SJCRH30 (cell line): ENCODE measurements at regions not wholly inside any gene's neighbourhood (a gene's known extent, or its start where the extent isn't known, plus 50 kb on each side); places are given as distances from the start of the nearest gene placed in this dataset.

Experiments used
- DNase-seq, 2 experiments: peaks; one replicate each; pipeline ENCODE4 v3.0.0-alpha.2; 2015 to 2020
- H3K27ac ChIP-seq: fragments of 250-450 bp; sonication (Bioruptor Pico); 2 replicates; pipeline ENCODE4 v1.5.1; 2020; ENCODE audit warnings: mild to moderate bottlenecking, moderate library complexity
- H3K27me3 ChIP-seq: fragments of 250-450 bp; sonication (Bioruptor Pico); 2 replicates; pipeline ENCODE4 v1.5.1; 2020; ENCODE audit warnings: mild to moderate bottlenecking, moderate library complexity
- H3K36me3 ChIP-seq: fragments of 250-450 bp; sonication (Bioruptor Pico); 2 replicates; pipeline ENCODE4 v1.5.1; 2020; ENCODE audit warnings: mild to moderate bottlenecking, moderate library complexity
- H3K4me1 ChIP-seq: fragments of 250-450 bp; sonication (Bioruptor Pico); 2 replicates; pipeline ENCODE4 v1.5.1; 2020; ENCODE audit warnings: mild to moderate bottlenecking, moderate library complexity
- H3K4me3 ChIP-seq: fragments of 250-450 bp; sonication (Bioruptor Pico); 2 replicates; pipeline ENCODE4 v1.5.1; 2020; ENCODE audit warnings: mild to moderate bottlenecking, moderate library complexity
- H3K9me3 ChIP-seq: fragments of 250-450 bp; sonication (Bioruptor Pico); replicated peaks from 2 replicates; pipeline ENCODE4 v1.5.1; 2020; ENCODE audit warnings: mild to moderate bottlenecking, moderate library complexity

GRCh38 chr2:64847930-64848329 lies 141.3 kb upstream of the SLC1A4 start:
- no peak overlapping the region for H3K27ac ChIP-seq
- no peak overlapping the region for H3K4me3 ChIP-seq
- no peaks in the 10 kb centered on the region for H3K9me3 ChIP-seq
- no peaks in the 10 kb centered on the region; the same call in 1 of the 2 replicates for H3K27me3 ChIP-seq
- DNase-seq: no peak
- H3K4me1 ChIP-seq: no peaks in the 10 kb centered on the region
- no peaks in the 10 kb centered on the region for H3K36me3 ChIP-seq

GRCh38 chr2:64848363-64848762 lies 140.8 kb upstream of the SLC1A4 start:
- Histone ChIP-seq H3K36me3 (no peaks in the 10 kb centered on the region), H3K4me1 (no peaks in the 10 kb centered on the region), H3K4me3 (no peak overlapping the region), H3K9me3 (no peaks in the 10 kb centered on the region), H3K27me3 (no peaks in the 10 kb centered on the region; the same call in 1 of the 2 replicates), H3K27ac (no peak overlapping the region)
- no peak for DNase-seq

- Histone ChIP-seq H3K27ac (no peak overlapping the region), H3K36me3 (no peaks in the 10 kb centered on the region), H3K27me3 (no peaks in the 10 kb centered on the region; the same call in 1 of the 2 replicates), H3K4me1 (no peaks in the 10 kb centered on the region), H3K9me3 (no peaks in the 10 kb centered on the region), H3K4me3 (no peak overlapping the region)
- no peak for DNase-seq
These were observed 140.3 kb upstream of the SLC1A4 start for GRCh38 chr2:64848945-64849344.

GRCh38 chr2:64850642-64851041 lies 138.6 kb upstream of the SLC1A4 start:
- DNase-seq: no peak
- H3K9me3 ChIP-seq: no peaks in the 10 kb centered on the region
- H3K36me3 ChIP-seq: no peaks in the 10 kb centered on the region
- H3K4me3 ChIP-seq: no peak overlapping the region
- no peaks in the 10 kb centered on the region for H3K27me3 ChIP-seq
- H3K4me1 ChIP-seq: no peaks in the 10 kb centered on the region
- no peak overlapping the region for H3K27ac ChIP-seq

GRCh38 chr2:64852771-64853241 lies 136.4 kb upstream of the SLC1A4 start:
- Histone ChIP-seq H3K9me3 (no peaks in the 10 kb centered on the region), H3K4me1 (peaks cover 11% of the 10 kb centered on the region), H3K36me3 (no peaks in the 10 kb centered on the region), H3K4me3 (no peak overlapping the region), H3K27ac (no peak overlapping the region), H3K27me3 (no peaks in the 10 kb centered on the region)
- DNase-seq: no peak

GRCh38 chr2:64853306-64853705 lies 135.9 kb upstream of the SLC1A4 start:
- Histone ChIP-seq H3K27ac (no peak overlapping the region), H3K27me3 (no peaks in the 10 kb centered on the region), H3K36me3 (no peaks in the 10 kb centered on the region), H3K4me3 (no peak overlapping the region), H3K9me3 (no peaks in the 10 kb centered on the region), H3K4me1 (peaks cover 16% of the 10 kb centered on the region)
- no peak for DNase-seq

GRCh38 chr2:64853894-64854293 lies 135.3 kb upstream of the SLC1A4 start:
- Histone ChIP-seq H3K27ac (no peak overlapping the region), H3K4me1 (peaks cover 22% of the 10 kb centered on the region), H3K9me3 (no peaks in the 10 kb centered on the region), H3K27me3 (no peaks in the 10 kb centered on the region), H3K36me3 (no peaks in the 10 kb centered on the region), H3K4me3 (no peak overlapping the region)
- DNase-seq: no peak

GRCh38 chr2:64854773-64855237 lies 134.4 kb upstream of the SLC1A4 start:
- H3K9me3 ChIP-seq: no peaks in the 10 kb centered on the region
- no peak overlapping the region for H3K4me3 ChIP-seq
- H3K4me1 ChIP-seq: peaks cover 24% of the 10 kb centered on the region
- no peak overlapping the region for H3K27ac ChIP-seq
- DNase-seq: no peak
- H3K27me3 ChIP-seq: no peaks in the 10 kb centered on the region
- no peaks in the 10 kb centered on the region for H3K36me3 ChIP-seq

- Histone ChIP-seq H3K27ac (peak overlapping the region; percentile 97), H3K9me3 (no peaks in the 10 kb centered on the region), H3K27me3 (no peaks in the 10 kb centered on the region), H3K36me3 (no peaks in the 10 kb centered on the region), H3K4me1 (peaks cover 32% of the 10 kb centered on the region), H3K4me3 (peak overlapping the region; percentile 58)
- DNase-seq: peak; percentile 70 to 78
These were observed 131.4 kb upstream of the SLC1A4 start for GRCh38 chr2:64857581-64858471.

- Histone ChIP-seq H3K27ac (peak overlapping the region; percentile 97), H3K4me1 (peaks cover 32% of the 10 kb centered on the region), H3K27me3 (no peaks in the 10 kb centered on the region), H3K9me3 (no peaks in the 10 kb centered on the region), H3K36me3 (no peaks in the 10 kb centered on the region), H3K4me3 (peak overlapping the region; percentile 58)
- peak in 1 of 2 experiments; percentile 27 for DNase-seq
These were observed 130.5 kb upstream of the SLC1A4 start for GRCh38 chr2:64858541-64859311.

- peak overlapping the region; percentile 58 for H3K4me3 ChIP-seq
- peaks cover 39% of the 10 kb centered on the region for H3K4me1 ChIP-seq
- peak; percentile 97 for DNase-seq
- H3K27ac ChIP-seq: peak overlapping the region; percentile 97
- H3K27me3 ChIP-seq: no peaks in the 10 kb centered on the region
- no peaks in the 10 kb centered on the region for H3K36me3 ChIP-seq
- no peaks in the 10 kb centered on the region for H3K9me3 ChIP-seq
These were observed 129.6 kb upstream of the SLC1A4 start for GRCh38 chr2:64859312-64860212.

GRCh38 chr2:64860276-64860885 lies 128.8 kb upstream of the SLC1A4 start:
- no peaks in the 10 kb centered on the region for H3K9me3 ChIP-seq
- H3K4me1 ChIP-seq: peaks cover 40% of the 10 kb centered on the region
- peak overlapping the region; percentile 97 for H3K27ac ChIP-seq
- H3K27me3 ChIP-seq: no peaks in the 10 kb centered on the region
- DNase-seq: no peak
- no peaks in the 10 kb centered on the region for H3K36me3 ChIP-seq
- peak overlapping the region; percentile 58 for H3K4me3 ChIP-seq

GRCh38 chr2:64860936-64861335 lies 128.3 kb upstream of the SLC1A4 start:
- H3K9me3 ChIP-seq: no peaks in the 10 kb centered on the region
- DNase-seq: no peak
- H3K27ac ChIP-seq: no peak overlapping the region
- H3K4me1 ChIP-seq: peaks cover 40% of the 10 kb centered on the region
- no peak overlapping the region for H3K4me3 ChIP-seq
- H3K36me3 ChIP-seq: no peaks in the 10 kb centered on the region
- no peaks in the 10 kb centered on the region for H3K27me3 ChIP-seq
